ENCODE measurements at regions not wholly inside any gene's neighbourhood (a gene's known extent, or its start where the extent isn't known, plus 50 kb on each side); places are given as distances from the start of the nearest gene placed in this dataset.

DNA sequence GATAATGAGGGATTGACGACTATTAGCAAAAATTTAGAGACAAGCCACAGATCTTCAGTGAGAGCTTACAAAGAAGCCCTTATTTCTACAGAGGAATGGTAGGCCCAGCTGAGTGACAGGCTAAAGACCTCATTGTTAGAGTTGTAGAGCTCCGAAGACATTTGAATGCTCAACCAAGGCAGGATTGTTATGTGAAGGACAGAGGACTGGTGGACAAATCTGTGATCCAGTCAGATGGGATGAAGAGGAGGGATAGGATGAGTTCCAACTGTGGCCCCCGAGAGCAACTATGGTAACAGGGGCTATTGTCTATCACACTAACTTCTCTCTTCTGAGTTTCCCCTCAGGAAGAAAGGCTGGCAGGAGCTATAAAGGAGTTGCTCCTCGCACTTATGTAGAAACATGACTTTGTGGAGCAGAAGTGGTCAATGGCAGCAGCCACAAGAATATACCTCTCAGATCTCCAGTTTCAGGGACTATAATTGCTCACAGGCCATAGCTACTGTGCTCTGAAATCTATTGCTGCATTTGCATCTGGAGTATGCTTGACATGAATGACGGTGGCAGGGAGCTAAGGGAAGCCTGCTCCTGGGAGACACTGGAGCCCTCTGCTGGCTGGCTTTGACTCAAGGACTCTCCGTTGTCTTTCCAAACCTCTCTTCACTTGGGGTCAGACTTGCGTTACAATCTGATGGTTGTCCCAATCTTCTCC is 50.3 kb upstream of the GREB1L start:
- in situ Hi-C loops (cut with HindIII; ENCODE audit: low sequenced_read_pairs) = loop anchor here (5.0 kb wide), 2 partner anchors 84 to 199 kb away; no protein-coding TSS in a partner anchor
- no peak overlapping the region for H3K4me3 ChIP-seq (ENCODE audit: low read depth, low read length)
- TF ChIP-seq, protein P1, sequence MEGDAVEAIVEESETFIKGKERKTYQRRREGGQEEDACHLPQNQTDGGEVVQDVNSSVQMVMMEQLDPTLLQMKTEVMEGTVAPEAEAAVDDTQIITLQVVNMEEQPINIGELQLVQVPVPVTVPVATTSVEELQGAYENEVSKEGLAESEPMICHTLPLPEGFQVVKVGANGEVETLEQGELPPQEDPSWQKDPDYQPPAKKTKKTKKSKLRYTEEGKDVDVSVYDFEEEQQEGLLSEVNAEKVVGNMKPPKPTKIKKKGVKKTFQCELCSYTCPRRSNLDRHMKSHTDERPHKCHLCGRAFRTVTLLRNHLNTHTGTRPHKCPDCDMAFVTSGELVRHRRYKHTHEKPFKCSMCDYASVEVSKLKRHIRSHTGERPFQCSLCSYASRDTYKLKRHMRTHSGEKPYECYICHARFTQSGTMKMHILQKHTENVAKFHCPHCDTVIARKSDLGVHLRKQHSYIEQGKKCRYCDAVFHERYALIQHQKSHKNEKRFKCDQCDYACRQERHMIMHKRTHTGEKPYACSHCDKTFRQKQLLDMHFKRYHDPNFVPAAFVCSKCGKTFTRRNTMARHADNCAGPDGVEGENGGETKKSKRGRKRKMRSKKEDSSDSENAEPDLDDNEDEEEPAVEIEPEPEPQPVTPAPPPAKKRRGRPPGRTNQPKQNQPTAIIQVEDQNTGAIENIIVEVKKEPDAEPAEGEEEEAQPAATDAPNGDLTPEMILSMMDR (IDR thresholded peaks at IDR 0.05; ENCODE audit: low read depth, low read length, missing control alignments) = peak; percentile 80
- peak; percentile 11 for DNase-seq (ENCODE audit: low read depth)
